HG03039 (cell line): ENCODE measurements at regions not wholly inside any gene's neighbourhood (a gene's known extent, or its start where the extent isn't known, plus 50 kb on each side); places are given as distances from the start of the nearest gene placed in this dataset.

Experiments
- ATAC-seq: cut with Tn5 transposase; IDR thresholded peaks from one replicate; pipeline ENCODE4 v1.9.1; 2021; ENCODE audit warnings: mild to moderate bottlenecking, moderate library complexity; ENCODE audit not compliant: unreplicated experiment

GRCh38 chr4:125434136-125434535, 119.4 kb downstream of the FAT4 start:
- ATAC-seq = no peak

- no peak for ATAC-seq
Measured at GRCh38 chr4:125440814-125441213, 126.1 kb downstream of the FAT4 start.

- no peak for ATAC-seq
Measured at GRCh38 chr4:125444166-125444565, 129.4 kb downstream of the FAT4 start.

GRCh38 chr4:125445525-125445924, 130.8 kb downstream of the FAT4 start:
- no peak for ATAC-seq

- ATAC-seq = no peak
Measured at GRCh38 chr4:125447551-125448290, 133.0 kb downstream of the FAT4 start.

GRCh38 chr4:125456075-125456474, 141.3 kb downstream of the FAT4 start:
- ATAC-seq = no peak

- no peak for ATAC-seq
Measured at GRCh38 chr4:125459531-125459930, 144.8 kb downstream of the FAT4 start.

- no peak for ATAC-seq
Measured at GRCh38 chr4:125461676-125462363, 147.1 kb downstream of the FAT4 start.

GRCh38 chr4:125464146-125464545, 149.4 kb downstream of the FAT4 start:
- no peak for ATAC-seq

- no peak for ATAC-seq
Measured at GRCh38 chr4:125481334-125482045, 166.7 kb downstream of the FAT4 start.

- no peak for ATAC-seq
Measured at GRCh38 chr4:125482822-125483221, 168.1 kb downstream of the FAT4 start.

- no peak for ATAC-seq
Measured at GRCh38 chr4:125483278-125483677, 168.5 kb downstream of the FAT4 start.

- ATAC-seq = no peak
Measured at GRCh38 chr4:125484912-125485311, 170.2 kb downstream of the FAT4 start.

GRCh38 chr4:125486351-125486750, 171.6 kb downstream of the FAT4 start:
- ATAC-seq = no peak

- ATAC-seq = no peak
Measured at GRCh38 chr4:125489952-125490690, 175.4 kb downstream of the FAT4 start.

GRCh38 chr4:125492957-125493356, 178.2 kb downstream of the FAT4 start:
- no peak for ATAC-seq

- ATAC-seq = no peak
Measured at GRCh38 chr4:125497861-125498260, 183.1 kb downstream of the FAT4 start.

GRCh38 chr4:125498981-125499380, 184.2 kb downstream of the FAT4 start:
- no peak for ATAC-seq

- ATAC-seq = no peak
Measured at GRCh38 chr4:125501090-125501489, 186.3 kb downstream of the FAT4 start.

- no peak for ATAC-seq
Measured at GRCh38 chr4:125501568-125501967, 186.8 kb downstream of the FAT4 start.

GRCh38 chr4:125505621-125506020, 190.9 kb downstream of the FAT4 start:
- no peak for ATAC-seq
